Ovary (tissue), 7 donors: ENCODE measurements at regions not wholly inside any gene's neighbourhood (a gene's known extent, or its start where the extent isn't known, plus 50 kb on each side); places are given as distances from the start of the nearest gene placed in this dataset.

ENCODE experiments used
- DNase-seq, 5 donors: peaks; one replicate each; pipeline ENCODE4 v3.0.0-alpha.2; 2019 to 2020
- H3K27ac ChIP-seq, 2 donors: fragments of 200-600 bp; one replicate each; pipeline versions ENCODE4 v1.5.1 to v1.8.0; 2019 to 2022
- H3K27me3 ChIP-seq: fragments of 200-600 bp; one replicate; pipeline ENCODE4 v1.8.0; 2022
- H3K36me3 ChIP-seq: fragments of 200-600 bp; sonication (generic); one replicate; pipeline ENCODE4 v1.5.1; 2019
- H3K4me1 ChIP-seq: one replicate; pipeline ENCODE4 v1.8.1; 2013; ENCODE audit warnings: mild to moderate bottlenecking, moderate library complexity; ENCODE audit not compliant: insufficient read depth
- H3K4me3 ChIP-seq: fragments of 200-600 bp; sonication (generic); one replicate; pipeline ENCODE4 v1.5.1; 2017
- H3K9me3 ChIP-seq, 2 donors: fragments of 200-600 bp in 1 of 2; sonication (generic) in 1 of 2; one replicate each; pipeline versions ENCODE4 v1.5.1 to v1.8.1; 2013 to 2019; ENCODE audit warnings: mild to moderate bottlenecking in 1 of 2, moderate library complexity in 1 of 2
- EP300 ChIP-seq: sonication (generic); formaldehyde crosslinking; IDR thresholded peaks from one replicate; pipeline ENCODE4 v1.6.1; 2017; ENCODE audit warnings: antibody characterized with exemption
- POLR2A ChIP-seq: fragments of 450-650 bp; IDR thresholded peaks from one replicate; pipeline ENCODE4 v1.6.1; 2017; ENCODE audit warnings: antibody characterized with exemption, mild to moderate bottlenecking, moderate library complexity
- WGBS, 3 donors: extraction: QIAGEN DNeasy Blood & Tissue Kit in 1 of 3; methylation state at CpG; one replicate each; pipeline versions ENCODE4 v1.1.5 to v1.1.7; 2013 to 2017; 5-methylcytosine and 5-hydroxymethylcytosine counted together
- intact Hi-C, 4 donors: fragments of 100-400 bp; cut with DNase I; formaldehyde crosslinking; loops; one replicate each; pipeline versions ENCODE4 v1.11.0 to v1.15.1; 2022 to 2023
- TF ChIP-seq, protein P1 (sequence below), 3 donors: fragments of 450-650 bp in 2 of 3; fragments of 200-600 bp in 1 of 3; IDR thresholded peaks; one replicate each; pipeline versions ENCODE4 v1.5.1 to v1.8.0; 2016 to 2022; ENCODE audit warnings: antibody characterized with exemption in 3 of 3, mild to moderate bottlenecking in 1 of 3
- donor health status: DM: no; HTN: no; CAD: no; lungs with moderate emphysema.
- donor health status: DM: no; HTN: no; CAD: no.
- donor health status: Bipolar disorder and iron deficiency.
- donor health status: DM: no; HTN: no; CAD: no.
- donor health status: DM: yes; HTN: yes; CAD: no.

DNA sequence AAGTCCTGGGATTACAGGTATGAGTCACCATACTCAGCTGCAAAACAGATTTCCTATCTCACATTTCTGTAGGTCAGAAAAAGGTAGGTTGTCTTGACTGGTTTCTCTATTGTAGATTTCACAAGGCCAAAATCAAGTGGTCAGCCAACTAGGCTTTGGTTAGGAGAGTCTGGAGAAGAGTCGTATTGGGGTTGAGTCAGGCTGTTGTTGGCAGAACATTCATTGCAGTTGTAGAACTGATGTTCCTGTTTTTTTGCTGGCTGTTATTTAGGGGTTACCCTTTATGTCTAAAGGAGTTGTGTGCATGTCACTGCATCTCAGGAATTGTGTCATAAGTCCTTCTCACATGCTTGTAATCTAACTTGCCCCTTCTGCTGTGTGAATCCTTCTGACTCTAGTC lies 814.2 kb upstream of the GRAMD2B start:
- H3K4me1 ChIP-seq, result no peaks in the 10 kb centered on the region
- H3K36me3 ChIP-seq, result no peaks in the 10 kb centered on the region
- 77 to 78% (median 78%) methylated on average over 1 of the region's 1 CpG for WGBS, 3 donors
- no peaks in the 10 kb centered on the region for H3K27me3 ChIP-seq
- no peak overlapping the region for H3K27ac ChIP-seq
- TF ChIP-seq POLR2A (no peak), EP300 (no peak)
- TF ChIP-seq, protein P1, sequence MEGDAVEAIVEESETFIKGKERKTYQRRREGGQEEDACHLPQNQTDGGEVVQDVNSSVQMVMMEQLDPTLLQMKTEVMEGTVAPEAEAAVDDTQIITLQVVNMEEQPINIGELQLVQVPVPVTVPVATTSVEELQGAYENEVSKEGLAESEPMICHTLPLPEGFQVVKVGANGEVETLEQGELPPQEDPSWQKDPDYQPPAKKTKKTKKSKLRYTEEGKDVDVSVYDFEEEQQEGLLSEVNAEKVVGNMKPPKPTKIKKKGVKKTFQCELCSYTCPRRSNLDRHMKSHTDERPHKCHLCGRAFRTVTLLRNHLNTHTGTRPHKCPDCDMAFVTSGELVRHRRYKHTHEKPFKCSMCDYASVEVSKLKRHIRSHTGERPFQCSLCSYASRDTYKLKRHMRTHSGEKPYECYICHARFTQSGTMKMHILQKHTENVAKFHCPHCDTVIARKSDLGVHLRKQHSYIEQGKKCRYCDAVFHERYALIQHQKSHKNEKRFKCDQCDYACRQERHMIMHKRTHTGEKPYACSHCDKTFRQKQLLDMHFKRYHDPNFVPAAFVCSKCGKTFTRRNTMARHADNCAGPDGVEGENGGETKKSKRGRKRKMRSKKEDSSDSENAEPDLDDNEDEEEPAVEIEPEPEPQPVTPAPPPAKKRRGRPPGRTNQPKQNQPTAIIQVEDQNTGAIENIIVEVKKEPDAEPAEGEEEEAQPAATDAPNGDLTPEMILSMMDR (IDR thresholded peaks at IDR 0.05), result no peak
- no peaks in the 10 kb centered on the region for H3K9me3 ChIP-seq
- H3K4me3 ChIP-seq, result no peak overlapping the region
- intact Hi-C loops, result no loop called here
- no peak for DNase-seq

GRCh38 chr5:125610892-125611291 lies 812.3 kb upstream of the GRAMD2B start:
- Histone ChIP-seq H3K27me3 (no peaks in the 10 kb centered on the region), H3K36me3 (no peaks in the 10 kb centered on the region), H3K27ac (no peak overlapping the region), H3K9me3 (no peaks in the 10 kb centered on the region), H3K4me1 (no peaks in the 10 kb centered on the region), H3K4me3 (no peak overlapping the region)
- DNase-seq, result no peak
- intact Hi-C loops, result no loop called here
- WGBS, 3 donors, result 16 to 37% (median 20%) methylated on average over 2 of the region's 2 CpGs
- TF ChIP-seq EP300 (no peak), POLR2A (no peak)
- TF ChIP-seq, protein P1 (IDR thresholded peaks at IDR 0.05), result no peak

DNA sequence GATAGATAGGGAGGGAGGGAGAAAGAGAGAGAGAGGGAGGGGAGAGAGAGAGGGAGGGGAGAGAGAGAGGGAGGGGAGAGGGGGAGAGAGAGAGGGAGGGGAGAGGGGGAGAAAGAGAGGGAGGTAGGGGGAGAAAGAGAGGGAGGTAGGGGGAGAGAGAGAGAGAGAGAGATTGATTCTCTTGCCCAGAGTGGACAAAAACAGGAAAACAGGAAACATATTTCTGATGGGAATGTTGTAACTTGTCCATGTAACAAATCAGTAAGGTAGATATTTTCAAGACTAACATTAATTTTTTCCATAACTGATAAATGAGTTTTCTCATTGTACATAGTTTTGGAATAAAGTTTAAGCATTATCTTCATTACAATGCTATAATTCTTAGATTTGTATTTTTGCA lies 811.7 kb upstream of the GRAMD2B start:
- Histone ChIP-seq H3K36me3 (no peaks in the 10 kb centered on the region), H3K4me3 (no peak overlapping the region), H3K4me1 (no peaks in the 10 kb centered on the region), H3K27me3 (no peaks in the 10 kb centered on the region), H3K9me3 (no peaks in the 10 kb centered on the region), H3K27ac (no peak overlapping the region)
- DNase-seq, result no peak
- TF ChIP-seq EP300, result no peak
- no peak for TF ChIP-seq POLR2A
- TF ChIP-seq, protein P1 (IDR thresholded peaks at IDR 0.05), result no peak
- intact Hi-C loops, result no loop called here

- DNase-seq, result peak in 2 of 5 donors; percentile 14 to 15
- no peaks in the 10 kb centered on the region for H3K9me3 ChIP-seq
Measured at GRCh38 chr5:125612181-125612721, 811.0 kb upstream of the GRAMD2B start.

More at GRCh38 chr5:125612181-125612721, 811.0 kb upstream of the GRAMD2B start:
- TF ChIP-seq, protein P1 (IDR thresholded peaks at IDR 0.05), result no peak
- TF ChIP-seq EP300, result no peak
- TF ChIP-seq POLR2A, result no peak
- Histone ChIP-seq H3K27me3 (no peaks in the 10 kb centered on the region), H3K27ac (no peak overlapping the region), H3K4me1 (no peaks in the 10 kb centered on the region), H3K36me3 (no peaks in the 10 kb centered on the region), H3K4me3 (no peak overlapping the region)
- intact Hi-C loops, result no loop called here
- WGBS, 3 donors, result 84 to 87% (median 86%) methylated on average over 15 of the region's 15 CpGs
